NCI-H526 treated with DMSO at 0.1 percent for 48 hours (cell line): ENCODE measurements at regions not wholly inside any gene's neighbourhood (a gene's known extent, or its start where the extent isn't known, plus 50 kb on each side); places are given as distances from the start of the nearest gene placed in this dataset.

Experiments
- DNase-seq: peaks from one replicate; lab custom pipeline; 2025; lab: John Stamatoyannopoulos, UW

DNA sequence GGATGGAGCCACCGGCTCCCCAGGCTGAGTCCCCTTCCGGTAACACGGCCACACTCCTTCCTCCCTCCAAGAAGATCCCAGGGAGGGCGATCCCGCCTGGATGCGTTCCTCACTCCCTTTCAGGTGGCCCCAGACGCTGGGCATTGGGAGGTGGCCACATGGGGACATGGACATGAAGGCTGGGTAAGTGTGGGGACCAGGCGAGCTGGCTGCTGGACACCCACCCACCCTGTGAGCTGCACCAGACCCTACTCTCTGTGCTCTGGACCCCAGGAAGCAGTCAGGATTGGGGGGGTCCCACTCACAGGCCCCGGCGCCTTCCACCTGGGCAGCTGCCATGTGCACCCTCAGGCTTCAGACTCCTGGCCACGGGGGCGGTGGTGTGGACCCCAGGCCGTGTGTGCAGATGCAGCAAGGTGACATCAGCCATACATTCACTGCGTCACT lies 932.8 kb downstream of the BRD1 start:
- no peak for DNase-seq

DNA sequence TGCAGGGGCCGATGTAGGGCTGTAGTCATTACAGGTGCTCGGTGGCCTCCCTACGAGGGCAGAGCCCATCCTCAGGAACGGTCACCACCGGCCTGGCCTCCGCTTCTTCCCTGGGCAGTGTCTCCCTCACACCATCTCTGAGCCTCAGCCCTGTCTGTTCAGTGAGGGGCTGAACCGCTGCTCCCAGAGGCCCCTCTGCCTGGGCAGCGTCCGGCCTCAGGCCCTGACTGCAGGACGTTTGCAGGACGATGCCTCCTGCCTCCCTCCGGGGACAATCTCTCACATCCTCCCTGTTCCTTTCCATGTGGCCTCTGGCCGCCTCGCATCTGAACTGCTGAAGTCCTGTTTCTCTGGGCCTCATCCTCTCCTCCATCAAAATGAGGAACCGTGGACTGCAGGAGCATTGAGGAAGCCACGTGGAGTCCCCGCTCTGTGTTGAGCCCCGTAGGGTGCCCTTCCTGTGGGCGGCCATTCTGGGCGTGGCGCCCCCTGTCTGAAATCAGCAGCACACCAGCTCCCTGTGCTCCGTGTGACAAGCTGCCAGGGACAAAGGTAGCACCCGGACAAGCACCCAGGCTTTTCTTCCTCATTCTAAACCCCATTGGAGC lies 933.5 kb downstream of the BRD1 start:
- DNase-seq: no peak

DNA sequence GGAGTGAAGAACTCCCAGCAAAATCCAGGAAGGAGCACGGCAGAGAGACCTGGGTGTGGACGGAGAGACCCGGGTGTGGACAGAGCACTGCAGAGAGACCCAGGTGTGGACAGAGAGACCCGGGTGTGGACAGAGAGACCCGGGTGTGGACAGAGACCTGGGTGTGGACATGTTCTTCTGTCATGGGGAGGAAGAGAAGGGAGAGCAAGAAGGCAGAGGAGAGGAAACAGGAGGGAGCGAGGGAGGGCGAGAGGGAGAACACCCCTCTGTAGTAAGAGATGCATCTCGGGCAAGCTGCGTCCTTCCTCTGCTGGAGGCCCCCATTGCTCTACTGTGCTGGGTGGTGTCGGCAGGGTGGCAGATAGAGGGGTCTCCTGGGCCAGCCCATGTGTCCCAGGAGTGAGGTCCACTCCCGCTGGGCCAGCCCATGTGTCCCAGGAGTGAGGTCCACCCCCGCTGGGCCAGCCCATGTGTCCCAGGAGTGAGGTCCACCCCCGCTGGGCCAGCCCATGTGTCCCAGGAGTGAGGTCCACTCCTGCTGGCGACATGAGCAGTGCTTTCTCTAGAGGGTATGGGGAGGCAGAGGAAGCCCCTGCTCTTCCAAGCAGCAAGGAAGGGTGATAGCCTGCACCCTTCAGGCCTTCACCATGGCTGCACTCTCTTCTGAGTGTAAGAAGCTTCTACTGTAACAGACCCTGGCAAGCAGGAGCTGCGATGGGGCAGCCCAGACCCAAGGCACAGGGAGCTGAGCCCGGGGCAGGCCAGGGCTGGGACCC lies 934.2 kb downstream of the BRD1 start:
- DNase-seq: no peak

DNA sequence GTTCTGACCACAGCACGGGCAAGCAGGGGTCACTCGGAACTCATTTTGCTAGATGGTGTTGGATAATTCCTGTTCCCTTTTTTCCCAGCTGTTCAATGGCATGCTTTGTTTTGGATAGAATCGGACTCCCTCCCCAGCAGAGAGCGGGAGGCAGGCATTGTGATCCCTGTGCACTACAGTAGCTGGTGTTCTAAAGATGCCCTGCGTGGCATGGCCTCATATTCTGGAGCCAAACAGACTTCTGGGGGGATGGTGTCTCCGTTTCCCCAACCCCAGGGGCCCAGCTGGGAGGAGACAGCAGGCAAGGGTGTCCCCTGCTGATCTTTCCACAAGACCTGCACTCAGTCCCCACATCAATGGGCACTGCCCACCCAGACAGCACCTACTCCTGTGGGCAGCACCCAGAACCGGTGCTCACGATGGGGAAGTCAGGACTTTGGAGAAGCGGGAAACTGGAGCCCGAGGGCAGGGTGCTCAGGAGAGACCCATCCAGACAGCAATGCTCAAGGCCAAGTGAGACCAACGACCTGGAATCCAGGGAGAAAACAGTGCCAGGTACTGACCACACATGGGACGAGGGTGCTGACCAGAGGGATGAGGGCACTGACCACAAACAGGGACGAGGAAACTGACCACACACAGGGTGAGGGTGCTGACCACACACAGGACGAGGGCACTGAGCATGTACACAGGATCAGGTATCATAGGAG lies 934.9 kb downstream of the BRD1 start:
- DNase-seq: no peak

DNA sequence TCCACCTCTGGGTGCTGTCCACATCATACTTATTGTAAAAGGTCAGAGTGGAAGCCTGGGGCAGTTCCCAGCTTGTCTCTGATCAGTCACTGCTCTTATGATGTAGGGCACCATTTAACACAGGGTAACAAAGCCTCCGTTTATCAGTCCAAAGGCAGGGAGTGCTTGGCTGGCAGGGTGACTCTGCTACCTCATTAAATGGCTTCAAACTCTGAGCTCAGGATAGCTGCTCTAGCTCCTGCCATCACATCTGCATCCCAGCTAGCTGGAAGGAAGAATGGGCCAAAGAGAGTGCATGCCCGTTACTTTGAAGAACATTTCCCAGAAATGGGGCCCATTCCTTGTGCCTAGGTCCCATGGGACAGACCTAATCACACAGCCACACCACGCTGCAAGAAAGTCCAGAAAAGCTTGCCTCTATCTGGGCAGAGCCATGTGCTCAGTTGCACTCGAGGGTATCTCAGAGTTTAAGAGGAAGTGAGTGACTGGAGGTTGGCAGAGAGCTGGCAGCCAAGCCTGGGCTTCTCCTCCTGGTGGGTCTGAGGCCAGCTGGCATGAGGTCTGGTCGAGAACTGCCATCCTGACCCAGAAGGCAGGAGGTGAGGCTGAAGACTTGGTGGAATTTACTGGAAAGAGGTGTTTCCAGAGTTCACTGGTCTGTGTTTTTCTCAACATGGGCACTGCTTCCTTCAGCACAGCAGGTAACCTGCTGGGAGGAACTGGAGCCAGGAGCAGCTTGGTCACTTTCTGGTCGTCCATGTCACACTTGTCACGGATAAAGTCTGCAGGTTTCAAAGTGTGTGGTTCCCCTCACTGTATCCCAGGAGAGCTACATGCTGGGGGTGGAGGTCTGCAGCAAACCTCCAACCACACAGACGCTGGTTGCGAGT lies 935.7 kb downstream of the BRD1 start:
- DNase-seq: no peak

DNA sequence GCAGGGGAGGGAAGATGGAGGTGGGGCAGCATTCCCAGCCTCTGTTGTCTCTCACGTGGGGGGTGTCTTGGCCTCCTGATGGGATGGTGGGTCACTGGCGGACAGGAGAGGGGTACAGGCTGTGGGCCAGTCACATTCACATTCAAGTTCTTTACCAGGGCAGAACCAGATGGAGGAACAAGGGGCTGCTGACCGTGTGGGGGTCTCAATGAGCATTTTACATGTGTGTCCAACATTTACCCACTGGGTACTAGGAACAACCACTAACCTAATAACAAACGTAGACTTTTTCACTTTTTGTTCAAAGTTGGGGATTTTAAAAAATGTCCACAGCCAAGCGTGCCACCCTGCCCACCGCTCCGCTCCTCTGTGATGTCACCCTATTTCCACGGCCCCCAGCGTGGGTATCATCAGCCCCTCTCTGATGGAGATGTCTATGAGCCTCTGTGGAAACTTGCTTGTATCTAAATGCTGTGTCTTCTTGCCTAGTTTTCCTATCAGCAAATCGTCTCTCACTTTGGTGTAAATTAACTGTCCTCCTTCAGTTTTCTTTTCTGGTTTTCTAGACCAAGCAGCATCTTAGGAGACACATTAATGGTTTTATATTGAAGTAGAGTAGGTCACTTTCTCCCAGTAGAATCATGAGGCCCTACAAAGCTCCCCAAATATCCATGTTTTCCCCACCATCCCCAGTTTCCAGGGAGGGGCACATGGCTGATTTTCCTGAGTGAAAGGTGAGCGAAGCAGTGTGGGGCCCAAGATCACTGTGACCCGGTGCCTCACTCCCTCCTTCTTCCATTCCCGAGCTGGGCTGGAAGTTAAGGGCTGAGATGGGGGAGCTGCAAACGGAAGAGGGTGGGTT lies 936.7 kb downstream of the BRD1 start:
- DNase-seq: no peak

DNA sequence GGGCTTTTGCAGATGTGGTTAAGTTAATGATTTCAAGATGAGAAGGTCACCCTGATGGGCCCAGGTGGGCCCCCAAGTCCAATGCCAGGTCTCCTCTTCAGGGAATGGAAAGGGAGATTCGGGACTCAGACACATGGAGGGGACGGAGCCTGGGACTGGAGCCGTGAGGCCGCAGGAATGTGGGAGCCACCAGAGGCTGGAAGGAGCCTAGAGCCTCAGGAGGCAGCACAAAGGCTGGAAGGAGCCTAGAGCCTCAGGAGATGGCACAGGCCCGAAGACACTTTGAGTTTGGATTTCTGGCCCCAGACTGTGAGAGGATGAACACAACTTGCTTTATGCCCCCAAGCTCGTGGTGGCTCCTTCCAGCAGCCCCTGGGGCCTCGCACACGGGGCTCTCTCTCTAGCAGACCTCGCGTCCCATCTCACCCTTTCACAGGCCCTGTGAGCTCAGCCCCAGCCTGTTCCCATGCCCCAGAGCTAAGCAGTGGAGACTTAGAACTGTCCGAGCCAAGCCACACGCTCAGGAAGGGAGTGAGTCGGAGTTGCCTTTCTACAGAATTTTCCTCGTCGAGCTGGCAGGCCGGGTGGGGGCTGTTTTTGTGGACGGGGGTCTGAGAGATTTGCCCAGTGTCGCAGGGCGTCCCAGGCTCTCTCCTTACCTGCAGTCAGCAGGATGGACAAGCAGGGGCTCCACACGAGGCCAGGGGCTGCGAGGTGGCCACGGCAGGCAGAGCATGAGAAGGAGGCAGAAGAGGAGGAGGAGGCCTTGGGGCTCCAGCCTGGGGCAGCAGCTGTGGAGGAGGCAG lies 937.6 kb downstream of the BRD1 start:
- DNase-seq: no peak

DNA sequence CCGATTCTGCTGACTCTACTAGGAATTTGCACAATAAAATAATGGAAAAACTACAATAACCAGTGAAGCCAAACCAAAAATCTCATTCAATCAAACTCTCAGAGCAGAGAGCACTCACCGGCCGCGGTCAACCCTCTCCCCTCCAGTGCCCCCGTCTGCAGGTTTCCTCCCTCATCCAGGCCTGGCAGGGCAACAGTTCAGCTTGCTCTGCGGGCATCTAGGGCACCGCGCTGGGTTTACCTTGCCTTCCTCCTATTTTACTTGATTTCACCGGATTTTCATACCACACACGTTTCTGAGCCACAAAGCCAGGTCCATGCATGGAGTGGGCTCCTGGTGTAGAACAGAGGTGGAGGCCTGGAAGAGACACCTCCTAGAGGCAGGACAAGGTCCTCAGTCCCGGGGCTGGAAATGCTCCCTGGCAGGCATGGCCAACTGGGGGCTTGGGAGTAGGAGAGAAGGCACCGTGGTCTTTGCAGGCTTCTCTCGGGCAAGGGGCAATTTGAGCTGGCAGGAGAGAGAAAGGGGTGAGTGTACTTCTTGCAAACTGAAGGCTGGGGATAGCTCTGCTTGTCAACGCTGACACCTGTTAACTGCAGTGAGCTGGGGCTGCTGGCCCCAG lies 938.4 kb downstream of the BRD1 start:
- no peak for DNase-seq

DNA sequence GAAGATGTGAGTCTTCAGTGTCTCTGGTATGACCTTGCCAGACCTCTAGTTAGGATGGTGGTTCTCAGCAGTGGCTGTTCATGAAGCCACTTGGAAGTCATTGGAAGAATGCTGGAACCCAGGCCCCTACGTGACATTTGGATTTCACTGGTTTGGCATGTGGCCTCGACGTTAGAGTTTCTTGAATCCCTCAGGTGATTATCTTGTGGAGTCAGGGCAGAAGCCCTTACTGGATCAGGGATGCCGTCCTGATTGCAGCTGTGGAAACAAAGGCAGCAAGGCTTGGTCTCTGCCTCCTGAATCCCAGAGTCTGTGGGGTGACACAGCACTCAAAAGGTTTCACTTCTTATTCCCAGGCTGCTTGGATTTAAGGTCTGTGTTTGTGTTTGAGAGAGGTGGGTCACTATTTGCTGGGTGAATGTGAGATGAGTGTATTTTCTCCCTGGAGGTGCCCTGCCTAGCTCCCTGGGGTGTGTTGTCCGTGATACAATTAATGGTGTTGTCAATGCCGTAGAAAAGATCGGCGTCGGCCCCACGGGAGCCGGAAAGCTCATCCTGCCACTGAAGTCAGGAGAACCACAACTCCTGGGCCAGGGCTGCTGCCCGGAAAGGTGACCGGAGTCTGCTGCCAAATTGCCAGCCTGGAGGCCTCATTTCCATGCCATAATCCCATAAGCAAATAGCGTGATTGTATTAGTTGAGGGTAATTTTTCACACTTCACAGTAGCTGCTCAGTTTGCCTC lies 939.0 kb downstream of the BRD1 start:
- no peak for DNase-seq

DNA sequence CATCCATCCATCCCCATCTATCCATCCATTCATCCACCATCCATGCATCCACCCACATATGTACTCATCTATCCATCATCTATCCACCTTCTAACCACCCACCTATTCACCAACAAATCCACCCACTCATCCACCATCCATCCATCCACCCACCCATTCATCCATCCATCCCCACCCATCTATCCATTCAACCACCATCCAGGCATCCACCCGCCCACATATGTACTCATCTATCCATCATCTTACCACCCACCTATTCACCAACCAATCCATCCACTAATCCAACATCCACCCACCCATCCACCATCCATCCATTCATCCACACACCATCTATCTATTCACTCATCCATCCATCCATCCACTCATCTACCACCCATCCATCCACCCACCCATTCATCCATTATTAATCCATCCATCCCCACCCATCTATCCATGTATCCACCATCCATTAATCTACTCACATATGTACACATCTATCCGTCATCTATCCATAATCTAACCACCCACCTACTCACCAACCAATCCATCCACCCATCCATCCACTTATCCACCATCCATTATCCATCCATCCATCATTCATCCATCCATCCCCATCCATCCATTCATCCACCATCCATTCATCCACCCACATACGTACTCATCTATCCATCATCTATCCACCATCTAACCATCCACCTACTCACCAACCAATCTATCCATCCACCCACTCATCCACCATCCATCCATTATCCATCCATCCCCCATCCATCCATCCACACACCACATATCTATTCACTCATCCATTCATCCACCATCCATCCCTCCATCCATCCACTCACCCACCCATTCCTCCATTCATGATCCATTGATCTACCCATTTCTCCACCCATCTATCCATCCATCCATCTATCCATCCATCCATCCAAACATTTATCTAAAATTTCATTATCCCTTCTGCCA lies 940.0 kb downstream of the BRD1 start:
- no peak for DNase-seq

DNA sequence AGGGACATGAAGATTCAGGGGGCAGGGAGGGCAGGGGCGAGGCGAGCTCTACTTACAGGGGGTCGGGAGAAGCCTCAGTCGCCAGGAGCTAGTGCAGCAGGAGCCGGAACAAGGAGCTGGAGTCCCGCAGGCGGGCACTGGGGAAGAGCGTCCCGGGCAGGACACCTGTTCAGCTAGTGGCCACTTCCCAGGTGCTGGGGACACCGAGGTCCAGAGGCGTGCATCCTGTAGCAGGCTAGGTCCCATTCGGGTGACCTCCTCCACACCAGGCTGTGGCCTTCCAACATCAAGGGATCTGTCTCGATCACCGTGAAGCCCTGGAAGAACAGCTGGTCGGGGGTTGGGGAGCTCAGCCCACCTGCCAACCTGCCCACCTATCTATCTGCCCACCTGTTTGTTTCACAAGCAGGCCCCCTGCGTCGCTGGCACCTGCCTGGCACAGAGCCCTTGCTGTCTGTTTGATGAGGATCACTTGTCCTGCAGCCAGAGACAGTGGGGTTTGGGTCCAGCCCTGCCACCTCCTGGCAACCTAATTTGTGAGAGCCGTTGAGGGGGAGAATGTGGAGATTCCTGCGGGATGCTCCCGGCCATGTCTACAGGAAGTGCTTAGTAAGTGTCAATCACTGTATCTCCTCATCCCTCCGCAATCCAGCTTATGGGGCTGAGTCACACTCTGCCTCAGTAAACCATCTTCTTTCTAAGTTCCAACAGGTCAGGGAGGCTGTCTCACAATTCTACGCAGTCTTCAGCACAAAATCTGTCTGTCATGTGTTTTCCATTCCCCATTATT lies 940.9 kb downstream of the BRD1 start:
- DNase-seq: no peak

DNA sequence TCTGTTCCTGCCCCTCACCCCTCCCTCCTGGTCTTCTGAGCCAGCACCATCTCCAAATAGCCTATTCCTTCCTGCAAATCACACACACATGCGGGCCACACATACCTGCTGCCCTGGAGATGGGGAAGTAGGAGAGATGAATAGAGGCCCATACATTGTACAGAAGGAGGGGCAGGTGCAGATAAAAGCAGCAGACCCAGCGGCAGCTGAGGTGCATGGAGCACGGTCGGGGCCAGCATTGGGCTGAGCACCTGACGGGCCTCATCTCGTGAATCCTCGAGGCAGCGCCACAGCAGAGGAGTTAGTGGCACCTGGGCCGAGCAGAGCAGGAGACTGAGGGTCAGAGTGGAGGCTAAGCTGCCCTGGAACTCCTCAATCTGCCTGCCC lies 941.8 kb downstream of the BRD1 start:
- no peak for DNase-seq

DNA sequence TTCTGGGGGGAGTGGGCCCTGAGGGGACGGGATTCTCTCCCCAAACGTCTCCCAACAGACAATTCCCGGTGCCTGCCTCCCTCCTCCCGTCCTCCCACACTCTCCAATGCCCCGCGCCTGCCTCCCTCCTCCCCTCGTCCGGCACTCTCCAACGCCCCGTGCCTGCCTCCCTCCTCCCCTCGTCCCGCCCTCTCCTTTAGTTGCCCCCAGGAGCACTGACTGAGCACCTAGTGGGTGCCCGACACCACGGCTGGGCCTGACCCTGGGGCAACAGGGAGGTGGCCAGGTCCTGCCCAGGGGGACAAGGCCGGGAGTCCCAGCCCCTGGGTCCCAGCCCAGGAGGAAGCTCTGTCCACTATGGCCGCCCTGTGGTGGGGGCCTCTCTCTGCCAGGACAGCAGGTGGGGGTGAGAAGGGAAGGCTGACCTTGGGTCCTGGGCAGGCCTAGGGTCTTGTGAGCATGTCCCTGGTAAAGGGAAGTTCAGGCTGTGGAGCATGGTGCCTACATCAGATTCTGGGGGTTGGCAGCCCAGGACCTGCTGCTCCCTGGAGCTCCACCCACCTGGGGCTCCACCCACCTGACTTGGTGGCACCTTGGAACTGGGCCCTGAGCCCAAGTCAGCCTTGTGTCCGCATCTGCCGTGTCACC lies 942.3 kb downstream of the BRD1 start:
- no peak for DNase-seq

DNA sequence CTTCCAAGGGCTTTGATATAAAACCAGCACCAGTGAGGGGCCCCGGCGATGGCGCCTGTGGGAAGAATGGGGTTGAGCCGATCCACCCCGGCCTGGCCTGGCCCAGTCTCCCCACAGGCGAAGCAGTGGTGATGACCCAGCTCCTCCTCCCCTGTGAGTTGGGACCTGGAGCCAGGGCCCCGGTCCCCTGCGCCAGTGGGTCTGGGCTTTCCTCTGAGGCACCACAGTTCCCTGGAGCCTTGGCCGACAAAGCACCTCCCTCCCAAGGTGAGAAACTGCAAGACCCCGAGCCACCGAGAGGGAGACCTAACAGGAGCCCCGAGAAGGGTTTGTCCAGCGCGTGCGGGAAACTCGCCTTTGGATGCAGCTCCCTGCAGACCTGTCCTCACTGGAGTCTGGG lies 942.9 kb downstream of the BRD1 start:
- DNase-seq: no peak

DNA sequence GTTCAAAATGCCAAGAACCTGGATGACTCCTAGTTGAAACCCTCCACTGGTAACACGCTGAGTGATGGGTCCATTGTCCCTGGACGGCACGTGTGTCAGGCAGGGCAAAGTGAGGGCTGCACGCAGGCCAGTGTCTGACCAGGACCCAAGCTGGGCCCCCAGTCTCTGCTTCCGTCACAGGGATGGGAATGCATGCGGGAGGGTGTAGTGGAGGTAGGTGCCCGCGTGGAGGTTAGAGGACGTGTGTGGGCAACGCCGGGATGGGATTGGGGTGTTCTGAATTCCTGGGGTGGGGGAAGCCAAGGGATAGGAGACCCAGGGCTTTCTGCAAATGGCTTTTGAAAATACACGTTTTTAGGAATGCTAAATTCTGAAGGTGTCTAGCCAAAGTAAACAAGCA lies 943.3 kb downstream of the BRD1 start:
- no peak for DNase-seq

DNA sequence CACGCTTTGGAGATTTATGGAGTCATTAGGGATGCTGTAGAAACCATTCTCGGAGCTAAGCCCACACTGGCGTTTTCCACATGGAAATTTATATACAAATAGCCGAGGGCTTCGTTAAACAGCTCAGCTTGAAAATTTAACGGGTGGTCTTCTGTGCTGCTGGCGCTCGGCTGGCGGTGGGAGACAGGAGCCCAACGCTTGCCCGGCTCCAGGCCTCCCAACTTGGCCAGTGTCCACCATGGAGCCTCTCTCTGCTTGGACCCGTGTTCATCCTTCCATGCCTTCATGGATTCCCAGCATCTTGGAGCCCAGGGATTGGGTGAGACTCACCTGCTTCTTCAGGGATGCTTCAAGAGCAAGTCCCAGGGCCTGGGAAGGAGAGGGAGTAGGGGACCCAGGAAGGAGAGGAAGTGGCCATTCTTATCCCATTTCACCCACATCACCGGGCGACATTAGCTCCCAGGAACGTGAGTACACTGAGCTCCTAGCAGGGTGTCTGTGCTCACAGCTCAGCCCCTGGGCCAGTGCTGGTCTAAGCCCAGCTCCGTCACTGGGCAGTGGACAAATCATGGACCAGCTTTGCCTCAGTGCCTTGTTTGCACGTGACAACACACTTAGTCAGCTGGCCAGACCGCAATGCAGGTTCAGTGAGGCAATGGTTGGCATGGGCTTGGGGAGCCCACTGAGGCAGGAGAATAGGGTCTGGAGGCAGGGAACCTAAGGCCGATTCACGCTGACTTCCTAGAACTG lies 944.3 kb downstream of the BRD1 start:
- no peak for DNase-seq
